A549 (cell line): ENCODE measurements at regions not wholly inside any gene's neighbourhood (a gene's known extent, or its start where the extent isn't known, plus 50 kb on each side); places are given as distances from the start of the nearest gene placed in this dataset.

ENCODE experiments used
- ATAC-seq, 2 experiments: fragments of 200-7000 bp in 1 of 2; fragments of >200 bp in 1 of 2; cut with Nextera tagmentation in 1 of 2; cut with Tn5 transposase in 1 of 2; 3 replicates each; pipeline versions ENCODE4 v1.8.0 to v1.9.1; 2018 to 2020; ENCODE audit warnings: mild to moderate bottlenecking in 1 of 2, moderate library complexity in 1 of 2
- CTCF ChIA-PET: fragments of 300-600 bp; sonication (Branson Sonifier 250); formaldehyde crosslinking; extraction: SDS; loops from one replicate; lab custom pipeline; 2021; ENCODE audit warnings: antibody characterized with exemption, inconsistent platforms; lab: Yijun Ruan, JAX
- POLR2A ChIA-PET: fragments of 350-600 bp; formaldehyde crosslinking; extraction: SDS; loops from one replicate; lab custom pipeline; 2021; ENCODE audit warnings: antibody characterized with exemption, inconsistent platforms; lab: Yijun Ruan, JAX
- DNase-seq, 2 experiments: peaks; one replicate each; pipeline versions ENCODE4 v3.0.0 to v3.0.0-alpha.2; 2011 to 2016; ENCODE audit warnings: low read depth in 1 of 2, low spot score in 1 of 2
- FAIRE-seq: peaks from 2 replicates; lab custom pipeline; 2011; peaks lifted over from hg19 to GRCh38; lab: Jason Lieb, UNC
- H3K27ac ChIP-seq, 2 experiments: fragments of >200 bp; sonication (Bioruptor Twin); formaldehyde crosslinking; 3 replicates each; pipeline ENCODE4 v1.5.1; 2016 to 2017
- H3K4me1 ChIP-seq: fragments of >200 bp; sonication (Bioruptor Twin); formaldehyde crosslinking; 3 replicates; pipeline ENCODE4 v1.6.1; 2016
- H3K4me2 ChIP-seq: fragments of >200 bp; sonication (Bioruptor Twin); formaldehyde crosslinking; 3 replicates; pipeline ENCODE4 v1.6.1; 2016
- H3K4me3 ChIP-seq: fragments of >200 bp; sonication (Bioruptor Twin); formaldehyde crosslinking; 3 replicates; pipeline ENCODE4 v1.5.1; 2016
- H3K9me3 ChIP-seq: fragments of >200 bp; sonication (Bioruptor Twin); formaldehyde crosslinking; 3 replicates; pipeline ENCODE4 v1.6.1; 2016
- BCL3 ChIP-seq: fragments of >200 bp; sonication (Bioruptor Twin); formaldehyde crosslinking; IDR thresholded peaks from 3 replicates; pipeline ENCODE4 v1.6.1; 2016
- CBX2 ChIP-seq: fragments of 200-600 bp; sonication (generic); IDR thresholded peaks from 2 replicates; pipeline ENCODE4 v1.6.1; 2016; ENCODE audit warnings: low read depth, mild to moderate bottlenecking, borderline replicate concordance
- CHD4 ChIP-seq: fragments of 200-600 bp; sonication (generic); IDR thresholded peaks from 2 replicates; pipeline ENCODE4 v1.6.1; 2016; ENCODE audit warnings: antibody characterized with exemption, mild to moderate bottlenecking, borderline replicate concordance
- E2F6 ChIP-seq: IDR thresholded peaks from 2 replicates; pipeline ENCODE4 v1.6.1; 2012; ENCODE audit warnings: low read depth, borderline replicate concordance
- EHF ChIP-seq: fragments of 250-450 bp; sonication (Bioruptor Pico); IDR thresholded peaks from 2 replicates; pipeline ENCODE4 v1.5.0; 2020; ENCODE audit warnings: mild to moderate bottlenecking
- EHMT2 ChIP-seq: fragments of 200-600 bp; sonication (generic); IDR thresholded peaks from 2 replicates; pipeline ENCODE4 v1.6.1; 2016; ENCODE audit warnings: antibody characterized with exemption, low read depth, mild to moderate bottlenecking, moderate library complexity
- EP300 ChIP-seq, 2 experiments: fragments of >200 bp; sonication (Bioruptor Twin); formaldehyde crosslinking; IDR thresholded peaks; 2 replicates in 1 of 2; 3 replicates in 1 of 2; pipeline ENCODE4 v1.6.1; 2016 to 2017
- ESRRA ChIP-seq: fragments of 150-350 bp; IDR thresholded peaks from 2 replicates; pipeline ENCODE4 v1.6.1; 2014; ENCODE audit warnings: mild to moderate bottlenecking, low read length, borderline replicate concordance
- FOSB ChIP-seq: fragments of 250-450 bp; sonication (Bioruptor Pico); IDR thresholded peaks from 2 replicates; pipeline ENCODE4 v1.5.0; 2020; ENCODE audit warnings: mild to moderate bottlenecking, moderate library complexity
- GATA3 ChIP-seq: IDR thresholded peaks from 2 replicates; pipeline ENCODE4 v1.6.1; 2012; ENCODE audit warnings: borderline replicate concordance
- HOXA7 ChIP-seq: fragments of 250-450 bp; sonication (Bioruptor Pico); IDR thresholded peaks from 2 replicates; pipeline ENCODE4 v1.5.0; 2020; ENCODE audit warnings: mild to moderate bottlenecking, moderate library complexity
- JUNB ChIP-seq: fragments of >200 bp; sonication (Bioruptor Twin); formaldehyde crosslinking; IDR thresholded peaks from 2 replicates; pipeline ENCODE4 v1.6.1; 2016
- MAX ChIP-seq: IDR thresholded peaks from 2 replicates; pipeline ENCODE4 v1.6.1; 2012
- MYC ChIP-seq: IDR thresholded peaks from 2 replicates; pipeline ENCODE4 v1.6.1; 2012; ENCODE audit warnings: mild to moderate bottlenecking, inconsistent platforms, low read length, improper control_type of control experiment, borderline replicate concordance
- NPAS2 ChIP-seq: fragments of 250-450 bp; sonication (Bioruptor Pico); IDR thresholded peaks from 2 replicates; pipeline ENCODE4 v1.8.0; 2022; ENCODE audit warnings: mild to moderate bottlenecking, moderate library complexity, borderline replicate concordance
- NR3C1 ChIP-seq: fragments of >200 bp; sonication (Bioruptor Twin); formaldehyde crosslinking; IDR thresholded peaks from 3 replicates; pipeline ENCODE4 v1.6.1; 2017
- PBX3 ChIP-seq: IDR thresholded peaks from 2 replicates; pipeline ENCODE4 v1.6.1; 2012
- PHF8 ChIP-seq: fragments of 200-600 bp; sonication (generic); IDR thresholded peaks from 2 replicates; pipeline ENCODE4 v1.6.1; 2016; ENCODE audit warnings: low read depth, mild to moderate bottlenecking, antibody characterized with exemption, moderate library complexity, borderline replicate concordance
- POLR2A ChIP-seq: IDR thresholded peaks from 2 replicates; pipeline ENCODE4 v1.6.1; 2012; ENCODE audit warnings: mild to moderate bottlenecking, low read length
- RAD21 ChIP-seq, 2 experiments: fragments of >200 bp in 1 of 2; sonication (Bioruptor Twin) in 1 of 2; formaldehyde crosslinking in 1 of 2; IDR thresholded peaks in 1 of 2; conservative IDR thresholded peaks in 1 of 2; 2 replicates in 1 of 2; 3 replicates in 1 of 2; pipeline ENCODE4 v1.6.1; 2012 to 2018; ENCODE audit warnings: inconsistent platforms in 1 of 2
- RARB ChIP-seq: fragments of 250-450 bp; sonication (Bioruptor Pico); IDR thresholded peaks from 2 replicates; pipeline ENCODE4 v1.8.0; 2021; ENCODE audit warnings: mild to moderate bottlenecking, moderate library complexity
- RCOR1 ChIP-seq: fragments of 150-350 bp; IDR thresholded peaks from 2 replicates; pipeline ENCODE4 v1.6.1; 2014; ENCODE audit warnings: antibody characterized with exemption, low read length, low read depth
- REST ChIP-seq: fragments of 200-600 bp; sonication (generic); IDR thresholded peaks from 2 replicates; pipeline ENCODE4 v1.6.1; 2016; ENCODE audit warnings: antibody characterized with exemption, mild to moderate bottlenecking, moderate library complexity
- RFX5 ChIP-seq: fragments of 450-650 bp; IDR thresholded peaks from 2 replicates; pipeline ENCODE4 v1.7.1; 2014; ENCODE audit warnings: antibody characterized with exemption, mild to moderate bottlenecking, moderate library complexity
- TFCP2L1 ChIP-seq: fragments of 250-450 bp; sonication (Bioruptor Pico); IDR thresholded peaks from 2 replicates; pipeline ENCODE4 v1.5.0; 2021; ENCODE audit warnings: mild to moderate bottlenecking
- ZC3H11A ChIP-seq: fragments of 450-650 bp; IDR thresholded peaks from 2 replicates; pipeline ENCODE4 v1.6.1; 2014; ENCODE audit warnings: antibody characterized with exemption, mild to moderate bottlenecking
- WGBS: methylation state at CpG from one replicate; pipeline ENCODE4 v1.1.6; 2017; ENCODE audit errors: missing lambda C conversion rate; 5-methylcytosine and 5-hydroxymethylcytosine counted together

GRCh38 chr2:57869758-57870344 is 176.8 kb upstream of the VRK2 start:
- Histone ChIP-seq H3K9me3 (no peaks in the 10 kb centered on the region), H3K4me3 (no peak overlapping the region), H3K4me2 (no peak overlapping the region), H3K27ac (peak overlapping the region in 1 of 2 experiments; percentile 1; a peak in 2 of 6 replicates), H3K4me1 (peaks cover 21% of the 10 kb centered on the region; the same call in 2 of the 3 replicates)
- FAIRE-seq (peak; percentile 65), DNase-seq (no peak), ATAC-seq (no peak)
- ChIA-PET POLR2A (no interaction called here), CTCF (interaction anchor here (1.4 kb wide), 1 partner anchor 28 kb away, joined by 3 read pairs; no protein-coding TSS in a partner anchor)
- 90% methylated on average over 12 of the region's 12 CpGs for WGBS
- no peak for TF ChIP-seq EP300 (IDR thresholded peaks at IDR 0.05)
- no peak for TF ChIP-seq PBX3
- no peak for TF ChIP-seq ESRRA
- TF ChIP-seq MYC: no peak
- TF ChIP-seq BCL3: no peak
- TF ChIP-seq JUNB: no peak
- no peak for TF ChIP-seq EHF (CRISPR knock-in tag)
- TF ChIP-seq HOXA7 (CRISPR knock-in tag): no peak
- no peak for TF ChIP-seq GATA3

GRCh38 chr2:57876313-57876712 is 170.3 kb upstream of the VRK2 start:
- ATAC-seq: no peak
- DNase-seq: no peak
- POLR2A ChIA-PET: no interaction called here
- no peak for FAIRE-seq
- H3K4me1 ChIP-seq: peaks cover 44% of the 10 kb centered on the region
- H3K27ac ChIP-seq: no peak overlapping the region
- TF ChIP-seq FOSB (no peak), PHF8 (no peak), RFX5 (no peak), BCL3 (no peak), GATA3 (no peak), TFCP2L1 (CRISPR knock-in tag) (no peak), RARB (CRISPR knock-in tag) (no peak), RCOR1 (no peak), REST (no peak), MAX (no peak), E2F6 (no peak), ZC3H11A (no peak), NPAS2 (CRISPR knock-in tag) (no peak), EHMT2 (no peak), RAD21 (conservative IDR thresholded peaks at IDR 0.05 in 1 of 2, IDR thresholded peaks at IDR 0.05 in 1 of 2) (no peak), CHD4 (no peak), POLR2A (no peak), CBX2 (no peak), NR3C1 (no peak), PBX3 (no peak)
- no peaks in the 10 kb centered on the region for H3K9me3 ChIP-seq
- no peak overlapping the region for H3K4me2 ChIP-seq
- CTCF ChIA-PET: no interaction called here
- no peak overlapping the region for H3K4me3 ChIP-seq
